ENCODE measurements at regions not wholly inside any gene's neighbourhood (a gene's known extent, or its start where the extent isn't known, plus 50 kb on each side); places are given as distances from the start of the nearest gene placed in this dataset.
A peak's percentile ranks its signal among the peaks of the same experiment; 100 is the strongest.

- no peak for TF ChIP-seq TSHZ1 (tag by site-specific recombination; IDR thresholded peaks at IDR 0.05; ENCODE audit: borderline replicate concordance)
- TF ChIP-seq, protein P1, sequence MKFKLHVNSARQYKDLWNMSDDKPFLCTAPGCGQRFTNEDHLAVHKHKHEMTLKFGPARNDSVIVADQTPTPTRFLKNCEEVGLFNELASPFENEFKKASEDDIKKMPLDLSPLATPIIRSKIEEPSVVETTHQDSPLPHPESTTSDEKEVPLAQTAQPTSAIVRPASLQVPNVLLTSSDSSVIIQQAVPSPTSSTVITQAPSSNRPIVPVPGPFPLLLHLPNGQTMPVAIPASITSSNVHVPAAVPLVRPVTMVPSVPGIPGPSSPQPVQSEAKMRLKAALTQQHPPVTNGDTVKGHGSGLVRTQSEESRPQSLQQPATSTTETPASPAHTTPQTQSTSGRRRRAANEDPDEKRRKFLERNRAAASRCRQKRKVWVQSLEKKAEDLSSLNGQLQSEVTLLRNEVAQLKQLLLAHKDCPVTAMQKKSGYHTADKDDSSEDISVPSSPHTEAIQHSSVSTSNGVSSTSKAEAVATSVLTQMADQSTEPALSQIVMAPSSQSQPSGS (tag by site-specific recombination; IDR thresholded peaks at IDR 0.05; ENCODE audit: low read depth), result peak; percentile 84
- TF ChIP-seq TCF7L2 (IDR thresholded peaks at IDR 0.05; ENCODE audit: borderline replicate concordance, low read depth, low read length), result peak; percentile 54; the same call in 1 of the 2 replicates
- Histone ChIP-seq H3K4me3 (ENCODE audit: low read depth, low read length) (no peak overlapping the region), H3K4me1 (ENCODE audit: control insufficient read depth, insufficient read depth, low read length) (no peaks in the 10 kb centered on the region), H3K9me3 (ENCODE audit: control insufficient read depth, insufficient read depth, low read depth, low read length) (no peaks in the 10 kb centered on the region), H3K27ac (ENCODE audit: extremely low read depth, low read depth, low read length) (no peak overlapping the region), H3K36me3 (ENCODE audit: control insufficient read depth in 2 of 2, insufficient read depth in 1 of 2, low read length in 2 of 2) (no peaks in the 10 kb centered on the region)
- ChIA-PET POLR2A (no interaction called here), CTCF (no interaction called here)
Observed at GRCh38 chr6:51339728-51340127, 521.1 kb downstream of the TFAP2B start.

DNA sequence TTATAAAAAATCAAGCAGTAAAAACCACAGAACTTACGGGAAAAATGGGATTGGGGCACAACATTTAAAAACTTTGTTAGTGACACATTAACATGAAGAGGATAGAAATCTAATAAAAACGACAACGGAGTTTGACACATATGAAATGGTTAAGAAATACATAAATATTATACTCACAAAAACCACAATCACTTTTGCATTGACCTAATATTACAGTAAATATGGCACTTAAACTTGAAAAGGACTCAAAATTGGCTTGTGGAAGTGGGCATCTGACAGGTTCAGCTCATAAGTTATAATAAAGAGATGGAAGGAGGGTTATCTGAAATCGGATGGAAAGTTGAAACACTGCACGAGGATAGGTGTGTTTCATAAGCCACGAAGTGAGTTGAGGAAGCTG is 523.7 kb downstream of the TFAP2B start:
- TF ChIP-seq ZNF140 (tag by site-specific recombination; IDR thresholded peaks at IDR 0.05) (no peak), ZNF221 (tag by site-specific recombination; IDR thresholded peaks at IDR 0.05; ENCODE audit: borderline replicate concordance) (no peak), ZNF561 (tag by site-specific recombination; IDR thresholded peaks at IDR 0.05; ENCODE audit: borderline replicate concordance) (no peak), ZNF558 (tag by site-specific recombination; IDR thresholded peaks at IDR 0.05) (no peak), ZBTB21 (tag by site-specific recombination; IDR thresholded peaks at IDR 0.05) (no peak), ZNF488 (tag by site-specific recombination; IDR thresholded peaks at IDR 0.05) (no peak), ZNF324 (tag by site-specific recombination; IDR thresholded peaks at IDR 0.05) (no peak), ZNF148 (tag by site-specific recombination; IDR thresholded peaks at IDR 0.05; ENCODE audit: borderline replicate concordance) (no peak), ZNF157 (tag by site-specific recombination; IDR thresholded peaks at IDR 0.05) (no peak), ZNF791 (tag by site-specific recombination; IDR thresholded peaks at IDR 0.05) (no peak), PBX3 (CRISPR knock-in tag; IDR thresholded peaks at IDR 0.05) (no peak)
- TF ChIP-seq, protein P1 (tag by site-specific recombination; IDR thresholded peaks at IDR 0.05; ENCODE audit: low read depth), result no peak
- Histone ChIP-seq H3K4me3 (ENCODE audit: low read depth, low read length) (no peak overlapping the region), H3K4me1 (ENCODE audit: control insufficient read depth, insufficient read depth, low read length) (no peaks in the 10 kb centered on the region), H3K27ac (ENCODE audit: extremely low read depth, low read depth, low read length) (no peak overlapping the region), H3K36me3 (ENCODE audit: control insufficient read depth in 2 of 2, insufficient read depth in 1 of 2, low read length in 2 of 2) (no peaks in the 10 kb centered on the region), H3K9me3 (ENCODE audit: control insufficient read depth, insufficient read depth, low read depth, low read length) (no peaks in the 10 kb centered on the region)
- ChIA-PET CTCF (no interaction called here), POLR2A (no interaction called here)

Data from HEK293 (cell line).